Right lobe of liver (tissue), 4 donors: ENCODE measurements at regions not wholly inside any gene's neighbourhood (a gene's known extent, or its start where the extent isn't known, plus 50 kb on each side); places are given as distances from the start of the nearest gene placed in this dataset.

Experiments used
- POLR2A ChIP-seq: fragments of 450-650 bp; IDR thresholded peaks from one replicate; pipeline ENCODE4 v1.6.1; 2017; ENCODE audit warnings: antibody characterized with exemption, mild to moderate bottlenecking
- TF ChIP-seq, protein P1 (sequence below), 4 donors: fragments of 200-600 bp in 3 of 4; fragments of 450-650 bp in 1 of 4; IDR thresholded peaks; one replicate each; pipeline versions ENCODE4 v1.5.1 to v1.8.0; 2016 to 2022; ENCODE audit warnings: antibody characterized with exemption in 4 of 4, mild to moderate bottlenecking in 2 of 4
- donor health status: DM: no; HTN: no; CAD: no.
- donor health status: DM: no; HTN: no; CAD: no.
- donor health status: DM: no; HTN: yes; CAD: no.

GRCh38 chr6:56787209-56787608 is 144.5 kb upstream of the DST start:
- TF ChIP-seq, protein P1, sequence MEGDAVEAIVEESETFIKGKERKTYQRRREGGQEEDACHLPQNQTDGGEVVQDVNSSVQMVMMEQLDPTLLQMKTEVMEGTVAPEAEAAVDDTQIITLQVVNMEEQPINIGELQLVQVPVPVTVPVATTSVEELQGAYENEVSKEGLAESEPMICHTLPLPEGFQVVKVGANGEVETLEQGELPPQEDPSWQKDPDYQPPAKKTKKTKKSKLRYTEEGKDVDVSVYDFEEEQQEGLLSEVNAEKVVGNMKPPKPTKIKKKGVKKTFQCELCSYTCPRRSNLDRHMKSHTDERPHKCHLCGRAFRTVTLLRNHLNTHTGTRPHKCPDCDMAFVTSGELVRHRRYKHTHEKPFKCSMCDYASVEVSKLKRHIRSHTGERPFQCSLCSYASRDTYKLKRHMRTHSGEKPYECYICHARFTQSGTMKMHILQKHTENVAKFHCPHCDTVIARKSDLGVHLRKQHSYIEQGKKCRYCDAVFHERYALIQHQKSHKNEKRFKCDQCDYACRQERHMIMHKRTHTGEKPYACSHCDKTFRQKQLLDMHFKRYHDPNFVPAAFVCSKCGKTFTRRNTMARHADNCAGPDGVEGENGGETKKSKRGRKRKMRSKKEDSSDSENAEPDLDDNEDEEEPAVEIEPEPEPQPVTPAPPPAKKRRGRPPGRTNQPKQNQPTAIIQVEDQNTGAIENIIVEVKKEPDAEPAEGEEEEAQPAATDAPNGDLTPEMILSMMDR (IDR thresholded peaks at IDR 0.05): no peak
- TF ChIP-seq POLR2A: no peak
